SK-N-SH (cell line): ENCODE measurements at regions not wholly inside any gene's neighbourhood (a gene's known extent, or its start where the extent isn't known, plus 50 kb on each side); places are given as distances from the start of the nearest gene placed in this dataset.

Experiments used
- CTCF ChIA-PET: fragments of 300-600, 350-600 bp; formaldehyde crosslinking; extraction: SDS; loops from one replicate; lab custom pipeline; 2021; lab: Yijun Ruan, JAX
- POLR2A ChIA-PET: fragments of 350-600 bp; sonication (Branson Sonifier 250); formaldehyde crosslinking; extraction: SDS; loops from one replicate; lab custom pipeline; 2020; ENCODE audit warnings: antibody characterized with exemption, inconsistent platforms; lab: Yijun Ruan, JAX
- DNase-seq: peaks from one replicate; pipeline ENCODE4 v3.0.0; 2012
- H2AFZ ChIP-seq: fragments of 200-600 bp; sonication (generic); 2 replicates; pipeline ENCODE4 v1.8.1; 2016; ENCODE audit warnings: antibody characterized with exemption, mild to moderate bottlenecking, low read depth
- H3F3A ChIP-seq: fragments of 200-600 bp; sonication (generic); replicated peaks from 2 replicates; pipeline ENCODE3; 2016; ENCODE audit warnings: antibody characterized with exemption, mild to moderate bottlenecking; ENCODE audit not compliant: insufficient read depth
- H3K27ac ChIP-seq, 2 experiments: fragments of 200-500 bp in 1 of 2; fragments of 200-600 bp in 1 of 2; sonication (Bioruptor generic) in 1 of 2; sonication (generic), shearing (Covaris generic) in 1 of 2; 2 replicates each; pipeline versions ENCODE4 v1.5.1 to v1.6.1; 2014 to 2016; ENCODE audit warnings: low read depth in 2 of 2, inconsistent platforms in 1 of 2, low read length in 1 of 2, mild to moderate bottlenecking in 1 of 2, mixed read lengths in 1 of 2
- H3K27me3 ChIP-seq: fragments of 200-600 bp; sonication (generic), shearing (Covaris generic); 2 replicates; pipeline ENCODE4 v1.6.1; 2016; ENCODE audit warnings: mixed run types; ENCODE audit not compliant: insufficient read depth
- H3K36me3 ChIP-seq, 2 experiments: fragments of 200-500 bp in 1 of 2; fragments of 200-600 bp in 1 of 2; sonication (Bioruptor generic) in 1 of 2; sonication (generic) in 1 of 2; replicated peaks in 1 of 2; 2 replicates each; pipeline versions ENCODE3 to v1.5.1; 2014 to 2016; ENCODE audit warnings: low read length in 1 of 2, mild to moderate bottlenecking in 1 of 2; ENCODE audit not compliant: insufficient read depth in 2 of 2, control insufficient read depth in 1 of 2
- H3K4me1 ChIP-seq, 2 experiments: fragments of 200-500 bp in 1 of 2; fragments of 200-600 bp in 1 of 2; sonication (Bioruptor generic) in 1 of 2; sonication (generic), shearing (Covaris generic) in 1 of 2; 2 replicates each; pipeline versions ENCODE4 v1.5.1 to v1.6.1; 2014 to 2016; ENCODE audit warnings: low read depth in 1 of 2, low read length in 1 of 2, mixed run types in 1 of 2; ENCODE audit not compliant: insufficient read depth in 2 of 2, control insufficient read depth in 1 of 2
- H3K4me2 ChIP-seq: fragments of 200-600 bp; sonication (generic), shearing (Covaris generic); 2 replicates; pipeline ENCODE4 v1.6.1; 2017; ENCODE audit warnings: mixed run types
- H3K4me3 ChIP-seq, 2 experiments: fragments of 200-500 bp in 1 of 2; fragments of 200-600 bp in 1 of 2; sonication (Bioruptor generic) in 1 of 2; sonication (generic), shearing (Covaris generic) in 1 of 2; 2 replicates each; pipeline versions ENCODE4 v1.5.1 to v1.8.1; 2014 to 2016; ENCODE audit warnings: low read depth in 2 of 2, inconsistent platforms in 1 of 2, low read length in 1 of 2, mild to moderate bottlenecking in 1 of 2, mixed read lengths in 1 of 2, moderate library complexity in 1 of 2
- H3K79me2 ChIP-seq: fragments of 200-600 bp; sonication (generic); 2 replicates; pipeline ENCODE4 v1.8.1; 2017; ENCODE audit warnings: mild to moderate bottlenecking; ENCODE audit not compliant: insufficient read depth
- H3K9ac ChIP-seq: fragments of 200-600 bp; sonication (generic); 2 replicates; pipeline ENCODE4 v1.6.1; 2017; ENCODE audit warnings: mixed run types
- H3K9me2 ChIP-seq: fragments of 200-600 bp; sonication (generic); 2 replicates; pipeline ENCODE4 v1.6.1; 2017; ENCODE audit warnings: mixed run types
- H3K9me3 ChIP-seq: fragments of 200-600 bp; sonication (generic); 2 replicates; pipeline ENCODE4 v1.6.1; 2017; ENCODE audit warnings: mixed run types, mild to moderate bottlenecking, moderate library complexity
- H4K20me1 ChIP-seq: fragments of 200-600 bp; sonication (generic); 2 replicates; pipeline ENCODE4 v1.6.1; 2017; ENCODE audit warnings: mild to moderate bottlenecking, mixed run types; ENCODE audit not compliant: insufficient read depth
- FOXJ3 ChIP-seq: sonication (generic); formaldehyde crosslinking; IDR thresholded peaks from 2 replicates; pipeline ENCODE4 v1.5.1; 2020; ENCODE audit warnings: mild to moderate bottlenecking, missing genetic modification reagents
- FOXM1 ChIP-seq: IDR thresholded peaks from 2 replicates; pipeline ENCODE4 v1.4.0; 2012; ENCODE audit warnings: low read depth, mild to moderate bottlenecking
- GATA2 ChIP-seq: sonication (generic); formaldehyde crosslinking; IDR thresholded peaks from 2 replicates; pipeline ENCODE4 v1.5.0; 2020; ENCODE audit warnings: mild to moderate bottlenecking, missing genetic modification reagents
- JUND ChIP-seq: IDR thresholded peaks from 2 replicates; pipeline ENCODE4 v1.4.0; 2012
- MXI1 ChIP-seq: IDR thresholded peaks from 2 replicates; pipeline ENCODE4 v1.6.1; 2012; ENCODE audit warnings: mild to moderate bottlenecking, low read depth, low read length, improper control_type of control experiment
- NFIC ChIP-seq: IDR thresholded peaks from 2 replicates; pipeline ENCODE4 v1.4.0; 2012; ENCODE audit warnings: borderline replicate concordance
- POLR2AphosphoS5 ChIP-seq: IDR thresholded peaks from 2 replicates; pipeline ENCODE4 v1.6.1; 2012; ENCODE audit warnings: low read depth, low read length
- RCOR1 ChIP-seq: fragments of 150-350 bp; IDR thresholded peaks from 2 replicates; pipeline ENCODE4 v1.6.1; 2017; ENCODE audit warnings: antibody characterized with exemption, low read length
- SMC3 ChIP-seq: IDR thresholded peaks from 2 replicates; pipeline ENCODE4 v1.6.1; 2012; ENCODE audit warnings: low read depth, low read length, improper control_type of control experiment
- TAF1 ChIP-seq: IDR thresholded peaks from 2 replicates; pipeline ENCODE4 v1.6.1; 2012; ENCODE audit warnings: low read depth, mild to moderate bottlenecking, low read length, moderate library complexity, borderline replicate concordance
- TCF12 ChIP-seq: IDR thresholded peaks from 2 replicates; pipeline ENCODE4 v1.4.0; 2012
- YY1 ChIP-seq: IDR thresholded peaks from 2 replicates; pipeline ENCODE4 v1.4.0; 2012; ENCODE audit warnings: low read depth, mild to moderate bottlenecking
- WGBS: methylation state at CpG from one replicate; pipeline ENCODE4 v1.1.6; 2017; ENCODE audit warnings: low lambda C conversion rate; 5-methylcytosine and 5-hydroxymethylcytosine counted together
- TF ChIP-seq, protein P1 (sequence below): IDR thresholded peaks from 2 replicates; pipeline ENCODE4 v1.6.1; 2012; ENCODE audit warnings: mild to moderate bottlenecking, low read depth, low read length, moderate library complexity
- TF ChIP-seq, protein P2 (sequence below): fragments of 150-350 bp; IDR thresholded peaks from 2 replicates; pipeline ENCODE4 v1.6.1; 2017; ENCODE audit warnings: antibody characterized with exemption, low read length, low read depth, borderline replicate concordance

DNA sequence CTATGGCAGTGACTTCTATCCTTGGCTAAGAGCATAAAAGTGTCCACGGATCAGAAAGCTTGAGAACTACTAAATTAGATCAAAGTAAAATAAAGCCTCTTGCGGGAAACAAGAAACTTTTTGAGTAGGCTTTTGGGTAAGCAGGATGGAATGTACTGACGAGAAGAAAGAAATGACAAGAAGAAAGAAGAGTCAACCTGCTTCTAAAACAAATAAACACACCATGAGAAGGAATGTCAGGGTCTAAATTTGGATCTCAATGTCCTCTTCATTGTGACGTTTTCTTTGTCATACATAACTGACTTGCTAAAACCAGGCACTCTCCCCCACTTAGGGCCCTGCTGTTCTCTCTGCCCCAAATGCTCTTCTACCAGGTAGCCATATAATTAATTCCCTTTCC, 290.1 kb upstream of the PTGER4 start:
- Histone ChIP-seq H3F3A (no peaks in the 10 kb centered on the region), H2AFZ (no peak overlapping the region), H3K9me2 (no peaks in the 10 kb centered on the region), H3K9me3 (no peaks in the 10 kb centered on the region), H3K9ac (no peak overlapping the region), H3K4me3 (no peak overlapping the region), H3K4me1 (no peaks in the 10 kb centered on the region), H3K27me3 (peaks cover 9% of the 10 kb centered on the region; the same call in 1 of the 2 replicates), H3K4me2 (no peak overlapping the region), H3K27ac (no peak overlapping the region), H3K79me2 (no peaks in the 10 kb centered on the region), H3K36me3 (no peaks in the 10 kb centered on the region), H4K20me1 (no peaks in the 10 kb centered on the region)
- 11% methylated on average over 4 of the region's 4 CpGs for WGBS
- ChIA-PET POLR2A (no interaction called here), CTCF (no interaction called here)
- DNase-seq = no peak
- no peak for TF ChIP-seq TAF1

DNA sequence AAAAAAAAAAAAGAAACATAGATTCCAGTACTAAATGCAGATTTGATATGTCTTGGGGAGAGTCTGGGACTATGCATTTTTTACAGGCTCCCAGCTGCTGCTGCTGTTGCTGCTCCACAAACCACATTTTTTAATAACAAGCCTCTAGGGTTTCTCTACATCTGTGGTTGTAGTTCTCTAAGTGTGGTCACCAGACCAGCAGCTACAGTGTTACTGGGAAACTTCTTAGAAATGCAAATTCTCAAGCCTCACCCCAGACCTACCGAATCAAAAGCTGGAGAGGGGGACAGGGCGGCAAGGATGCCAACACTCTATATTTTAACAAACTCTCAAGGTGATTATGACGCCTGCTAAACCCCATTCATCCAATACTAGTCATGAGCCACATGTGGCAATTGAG, 293.4 kb upstream of the PTGER4 start:
- Histone ChIP-seq H3K4me1 (no peaks in the 10 kb centered on the region), H3K27ac (no peak overlapping the region), H2AFZ (no peak overlapping the region), H3K9me2 (no peaks in the 10 kb centered on the region), H3F3A (no peaks in the 10 kb centered on the region), H4K20me1 (no peaks in the 10 kb centered on the region), H3K4me2 (no peak overlapping the region), H3K9me3 (no peaks in the 10 kb centered on the region), H3K79me2 (no peaks in the 10 kb centered on the region), H3K4me3 (no peak overlapping the region), H3K27me3 (peaks cover 9% of the 10 kb centered on the region; the same call in 1 of the 2 replicates), H3K9ac (no peak overlapping the region), H3K36me3 (no peaks in the 10 kb centered on the region)
- TF ChIP-seq RCOR1 (no peak), TCF12 (no peak), JUND (no peak), SMC3 (no peak), FOXM1 (no peak), GATA2 (CRISPR knock-in tag) (no peak)
- 32% methylated on average over 3 of the region's 3 CpGs for WGBS
- no peak for DNase-seq
- ChIA-PET CTCF (no interaction called here), POLR2A (no interaction called here)

DNA sequence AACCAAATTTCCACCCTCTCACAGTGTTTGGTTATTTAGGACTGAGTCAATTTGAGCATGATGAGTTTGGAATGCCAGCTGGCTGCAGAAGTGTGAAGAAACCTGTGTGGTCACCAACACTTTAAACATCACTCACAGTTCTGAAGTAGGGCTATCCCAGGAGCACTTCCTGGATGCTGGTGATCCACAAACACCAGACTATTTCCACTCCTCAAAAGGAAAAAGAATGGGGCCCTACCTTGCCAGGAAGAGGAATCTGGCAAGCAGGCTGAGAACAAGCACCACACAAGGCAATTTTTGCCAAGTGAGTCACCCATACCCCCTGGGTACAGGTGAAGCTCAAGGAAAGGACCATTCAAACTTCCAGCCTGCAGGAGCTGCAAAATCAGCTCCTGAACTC, 294.2 kb upstream of the PTGER4 start:
- TF ChIP-seq GATA2 (CRISPR knock-in tag) (no peak), NFIC (no peak), YY1 (no peak), MXI1 (no peak), POLR2AphosphoS5 (no peak), FOXJ3 (CRISPR knock-in tag) (no peak), TCF12 (no peak), JUND (no peak)
- TF ChIP-seq, protein P1, sequence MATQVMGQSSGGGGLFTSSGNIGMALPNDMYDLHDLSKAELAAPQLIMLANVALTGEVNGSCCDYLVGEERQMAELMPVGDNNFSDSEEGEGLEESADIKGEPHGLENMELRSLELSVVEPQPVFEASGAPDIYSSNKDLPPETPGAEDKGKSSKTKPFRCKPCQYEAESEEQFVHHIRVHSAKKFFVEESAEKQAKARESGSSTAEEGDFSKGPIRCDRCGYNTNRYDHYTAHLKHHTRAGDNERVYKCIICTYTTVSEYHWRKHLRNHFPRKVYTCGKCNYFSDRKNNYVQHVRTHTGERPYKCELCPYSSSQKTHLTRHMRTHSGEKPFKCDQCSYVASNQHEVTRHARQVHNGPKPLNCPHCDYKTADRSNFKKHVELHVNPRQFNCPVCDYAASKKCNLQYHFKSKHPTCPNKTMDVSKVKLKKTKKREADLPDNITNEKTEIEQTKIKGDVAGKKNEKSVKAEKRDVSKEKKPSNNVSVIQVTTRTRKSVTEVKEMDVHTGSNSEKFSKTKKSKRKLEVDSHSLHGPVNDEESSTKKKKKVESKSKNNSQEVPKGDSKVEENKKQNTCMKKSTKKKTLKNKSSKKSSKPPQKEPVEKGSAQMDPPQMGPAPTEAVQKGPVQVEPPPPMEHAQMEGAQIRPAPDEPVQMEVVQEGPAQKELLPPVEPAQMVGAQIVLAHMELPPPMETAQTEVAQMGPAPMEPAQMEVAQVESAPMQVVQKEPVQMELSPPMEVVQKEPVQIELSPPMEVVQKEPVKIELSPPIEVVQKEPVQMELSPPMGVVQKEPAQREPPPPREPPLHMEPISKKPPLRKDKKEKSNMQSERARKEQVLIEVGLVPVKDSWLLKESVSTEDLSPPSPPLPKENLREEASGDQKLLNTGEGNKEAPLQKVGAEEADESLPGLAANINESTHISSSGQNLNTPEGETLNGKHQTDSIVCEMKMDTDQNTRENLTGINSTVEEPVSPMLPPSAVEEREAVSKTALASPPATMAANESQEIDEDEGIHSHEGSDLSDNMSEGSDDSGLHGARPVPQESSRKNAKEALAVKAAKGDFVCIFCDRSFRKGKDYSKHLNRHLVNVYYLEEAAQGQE = no peak
- TF ChIP-seq, protein P2, sequence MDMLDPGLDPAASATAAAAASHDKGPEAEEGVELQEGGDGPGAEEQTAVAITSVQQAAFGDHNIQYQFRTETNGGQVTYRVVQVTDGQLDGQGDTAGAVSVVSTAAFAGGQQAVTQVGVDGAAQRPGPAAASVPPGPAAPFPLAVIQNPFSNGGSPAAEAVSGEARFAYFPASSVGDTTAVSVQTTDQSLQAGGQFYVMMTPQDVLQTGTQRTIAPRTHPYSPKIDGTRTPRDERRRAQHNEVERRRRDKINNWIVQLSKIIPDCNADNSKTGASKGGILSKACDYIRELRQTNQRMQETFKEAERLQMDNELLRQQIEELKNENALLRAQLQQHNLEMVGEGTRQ = no peak
- Histone ChIP-seq H4K20me1 (no peaks in the 10 kb centered on the region), H2AFZ (no peak overlapping the region), H3K27me3 (peaks cover 9% of the 10 kb centered on the region; the same call in 1 of the 2 replicates), H3K9ac (no peak overlapping the region), H3K27ac (no peak overlapping the region), H3F3A (no peaks in the 10 kb centered on the region), H3K9me3 (no peaks in the 10 kb centered on the region), H3K79me2 (no peaks in the 10 kb centered on the region), H3K36me3 (no peaks in the 10 kb centered on the region), H3K4me3 (no peak overlapping the region), H3K9me2 (no peaks in the 10 kb centered on the region), H3K4me2 (no peak overlapping the region), H3K4me1 (no peaks in the 10 kb centered on the region)
- DNase-seq = no peak
- CTCF ChIA-PET = no interaction called here
- POLR2A ChIA-PET = no interaction called here
